Upper lobe of right lung (tissue), 1 donor: ENCODE measurements at regions not wholly inside any gene's neighbourhood (a gene's known extent, or its start where the extent isn't known, plus 50 kb on each side); places are given as distances from the start of the nearest gene placed in this dataset.

Experiments
- ATAC-seq: fragments of 200-7000 bp; cut with Tn5 transposase; one replicate; pipeline ENCODE4 v1.9.1; 2020; ENCODE audit warnings: mild to moderate bottlenecking, moderate library complexity
- DNase-seq: peaks from one replicate; pipeline ENCODE4 v3.0.0-alpha.2; 2020
- H3K27ac ChIP-seq: fragments of 200-600 bp; one replicate; pipeline ENCODE4 v1.8.0; 2022
- H3K27me3 ChIP-seq: fragments of 200-600 bp; one replicate; pipeline ENCODE4 v1.8.0; 2022; ENCODE audit warnings: mild to moderate bottlenecking
- H3K36me3 ChIP-seq: fragments of 200-600 bp; one replicate; pipeline ENCODE4 v1.8.0; 2022
- H3K4me1 ChIP-seq: fragments of 200-600 bp; one replicate; pipeline ENCODE4 v1.8.0; 2022
- H3K4me3 ChIP-seq: fragments of 200-600 bp; one replicate; pipeline ENCODE4 v1.8.0; 2022; ENCODE audit warnings: mild to moderate bottlenecking
- H3K9me3 ChIP-seq: fragments of 200-600 bp; one replicate; pipeline ENCODE4 v1.8.0; 2022
- intact Hi-C: fragments of 100-400 bp; cut with DNase I; formaldehyde crosslinking; loops from one replicate; pipeline ENCODE4 v1.11.0; 2022
- TF ChIP-seq, protein P1 (sequence below): fragments of 200-600 bp; IDR thresholded peaks from one replicate; pipeline ENCODE4 v1.8.0; 2022; ENCODE audit warnings: antibody characterized with exemption
- donor health status: DM: no; HTN: yes; CAD: no; lungs with severe emphysema.

GRCh38 chr5:21263361-21263760 is 1275.4 kb upstream of the CDH18 start:
- H3K4me1 ChIP-seq = no peaks in the 10 kb centered on the region
- H3K4me3 ChIP-seq = no peak overlapping the region
- DNase-seq = no peak
- no peak overlapping the region for H3K27ac ChIP-seq
- intact Hi-C loops = no loop called here
- H3K9me3 ChIP-seq = no peaks in the 10 kb centered on the region
- TF ChIP-seq, protein P1, sequence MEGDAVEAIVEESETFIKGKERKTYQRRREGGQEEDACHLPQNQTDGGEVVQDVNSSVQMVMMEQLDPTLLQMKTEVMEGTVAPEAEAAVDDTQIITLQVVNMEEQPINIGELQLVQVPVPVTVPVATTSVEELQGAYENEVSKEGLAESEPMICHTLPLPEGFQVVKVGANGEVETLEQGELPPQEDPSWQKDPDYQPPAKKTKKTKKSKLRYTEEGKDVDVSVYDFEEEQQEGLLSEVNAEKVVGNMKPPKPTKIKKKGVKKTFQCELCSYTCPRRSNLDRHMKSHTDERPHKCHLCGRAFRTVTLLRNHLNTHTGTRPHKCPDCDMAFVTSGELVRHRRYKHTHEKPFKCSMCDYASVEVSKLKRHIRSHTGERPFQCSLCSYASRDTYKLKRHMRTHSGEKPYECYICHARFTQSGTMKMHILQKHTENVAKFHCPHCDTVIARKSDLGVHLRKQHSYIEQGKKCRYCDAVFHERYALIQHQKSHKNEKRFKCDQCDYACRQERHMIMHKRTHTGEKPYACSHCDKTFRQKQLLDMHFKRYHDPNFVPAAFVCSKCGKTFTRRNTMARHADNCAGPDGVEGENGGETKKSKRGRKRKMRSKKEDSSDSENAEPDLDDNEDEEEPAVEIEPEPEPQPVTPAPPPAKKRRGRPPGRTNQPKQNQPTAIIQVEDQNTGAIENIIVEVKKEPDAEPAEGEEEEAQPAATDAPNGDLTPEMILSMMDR = no peak
- no peaks in the 10 kb centered on the region for H3K27me3 ChIP-seq
- no peak for ATAC-seq
- no peaks in the 10 kb centered on the region for H3K36me3 ChIP-seq

DNA sequence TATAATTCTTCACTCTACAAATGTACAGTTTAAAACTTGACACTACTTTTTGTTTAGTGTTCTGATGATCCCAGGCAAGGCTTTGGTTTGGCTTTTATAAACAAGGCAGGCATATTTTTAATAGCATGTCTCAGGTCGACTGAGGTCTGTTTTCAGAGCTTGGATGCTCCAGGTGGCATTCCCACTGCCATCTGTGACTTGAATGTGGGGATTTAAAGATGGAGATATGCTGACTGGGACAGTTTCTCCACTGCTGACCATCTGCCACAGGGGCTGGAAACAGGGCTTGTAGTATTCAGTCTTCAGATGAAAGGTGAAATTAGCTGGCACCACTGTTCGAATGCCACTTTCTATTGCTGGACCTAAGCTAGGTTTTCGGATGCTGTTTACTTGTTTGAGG is 1266.2 kb upstream of the CDH18 start:
- no peaks in the 10 kb centered on the region for H3K4me1 ChIP-seq
- no peaks in the 10 kb centered on the region for H3K36me3 ChIP-seq
- DNase-seq = no peak
- no peaks in the 10 kb centered on the region for H3K27me3 ChIP-seq
- intact Hi-C loops = no loop called here
- H3K4me3 ChIP-seq = no peak overlapping the region
- ATAC-seq = no peak
- H3K9me3 ChIP-seq = no peaks in the 10 kb centered on the region
- TF ChIP-seq, protein P1 = no peak
- no peak overlapping the region for H3K27ac ChIP-seq

DNA sequence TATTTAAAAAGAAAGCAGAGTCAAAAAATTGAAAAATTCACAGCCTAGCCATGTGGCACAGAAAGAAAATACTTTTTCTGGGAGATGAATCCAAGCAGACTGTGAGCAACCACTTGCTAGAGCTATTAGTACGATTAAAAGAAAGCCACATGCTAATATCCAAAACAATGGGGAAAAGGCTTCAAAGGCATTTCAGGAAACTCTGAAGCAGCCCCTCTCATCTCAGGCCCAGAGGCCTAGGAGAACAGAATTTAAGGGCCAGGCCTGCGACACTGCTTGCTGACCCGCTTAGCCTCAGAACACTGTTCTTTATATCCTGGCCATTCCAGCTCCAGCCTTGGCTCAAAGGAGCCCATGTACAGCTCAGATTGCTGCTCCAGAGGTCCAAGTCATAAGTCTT is 1257.0 kb upstream of the CDH18 start:
- intact Hi-C loops = no loop called here
- Histone ChIP-seq H3K36me3 (no peaks in the 10 kb centered on the region), H3K27ac (no peak overlapping the region), H3K27me3 (no peaks in the 10 kb centered on the region), H3K4me1 (no peaks in the 10 kb centered on the region), H3K9me3 (no peaks in the 10 kb centered on the region), H3K4me3 (no peak overlapping the region)
- TF ChIP-seq, protein P1 = no peak
- ATAC-seq (no peak), DNase-seq (no peak)

DNA sequence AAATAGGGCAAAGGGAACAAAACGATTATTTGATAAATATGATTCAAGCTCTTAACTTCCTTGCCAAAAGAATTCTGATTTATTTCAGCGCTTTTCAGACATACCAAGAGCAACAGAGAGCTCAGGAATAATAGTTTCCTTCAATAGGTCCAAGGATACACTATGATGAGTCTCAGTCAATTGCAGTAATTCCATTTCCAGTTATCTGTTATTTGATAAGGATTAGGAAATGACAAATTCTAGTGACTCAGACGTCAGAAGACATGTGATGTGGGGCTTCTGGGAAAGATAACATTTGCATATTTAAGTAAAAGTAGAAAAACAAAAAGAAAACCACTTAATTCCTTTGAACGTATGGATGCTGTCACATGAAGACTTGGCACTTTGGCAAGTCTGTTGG is 1250.8 kb upstream of the CDH18 start:
- H3K27ac ChIP-seq = no peak overlapping the region
- DNase-seq (no peak), ATAC-seq (no peak)
- no peaks in the 10 kb centered on the region for H3K9me3 ChIP-seq
- no peaks in the 10 kb centered on the region for H3K36me3 ChIP-seq
- TF ChIP-seq, protein P1 = no peak
- intact Hi-C loops = no loop called here
- no peak overlapping the region for H3K4me3 ChIP-seq
- H3K4me1 ChIP-seq = no peaks in the 10 kb centered on the region
- H3K27me3 ChIP-seq = no peaks in the 10 kb centered on the region

- TF ChIP-seq, protein P1 = no peak
- Histone ChIP-seq H3K27ac (no peak overlapping the region), H3K4me1 (no peaks in the 10 kb centered on the region), H3K36me3 (no peaks in the 10 kb centered on the region), H3K4me3 (no peak overlapping the region), H3K27me3 (no peaks in the 10 kb centered on the region), H3K9me3 (no peaks in the 10 kb centered on the region)
- no peak for ATAC-seq
- intact Hi-C loops = no loop called here
- DNase-seq = no peak
Observed at GRCh38 chr5:21237461-21237860, 1249.5 kb upstream of the CDH18 start.

DNA sequence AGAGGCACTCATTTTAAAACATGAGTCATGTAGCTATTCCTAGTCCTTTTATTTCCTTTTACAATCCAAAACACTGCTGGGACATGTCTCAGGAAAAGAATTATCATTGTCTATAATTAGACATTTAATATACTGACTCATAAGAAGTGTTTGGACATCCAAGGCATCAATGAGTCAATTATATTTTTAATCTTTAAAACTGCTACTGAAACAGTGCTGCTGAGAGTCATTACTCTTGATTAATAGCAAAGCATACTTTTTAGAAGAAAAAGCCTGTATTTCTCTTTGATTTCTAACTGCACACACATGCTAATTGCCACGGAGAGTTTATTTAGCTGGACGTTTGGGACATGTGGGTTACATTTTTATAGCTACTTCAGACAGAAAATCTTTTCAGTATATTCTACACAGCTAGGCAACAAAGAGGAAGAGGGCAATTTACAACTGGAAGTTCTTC is 1249.0 kb upstream of the CDH18 start:
- no peaks in the 10 kb centered on the region for H3K36me3 ChIP-seq
- ATAC-seq (no peak), DNase-seq (no peak)
- no peak overlapping the region for H3K27ac ChIP-seq
- H3K4me3 ChIP-seq = no peak overlapping the region
- H3K9me3 ChIP-seq = no peaks in the 10 kb centered on the region
- intact Hi-C loops = no loop called here
- TF ChIP-seq, protein P1 = no peak
- H3K4me1 ChIP-seq = no peaks in the 10 kb centered on the region
- no peaks in the 10 kb centered on the region for H3K27me3 ChIP-seq
